Psoas muscle (tissue), 7 donors: ENCODE measurements at regions not wholly inside any gene's neighbourhood (a gene's known extent, or its start where the extent isn't known, plus 50 kb on each side); places are given as distances from the start of the nearest gene placed in this dataset.
"Not testable (repeated sequence)": the region's sequence is repeated elsewhere in the genome, so short reads cannot be mapped to it uniquely, and the experiment has no call there.

Source experiments
- ATAC-seq, 4 donors: fragments of 200-7000 bp; cut with Tn5 transposase; one replicate each; pipeline ENCODE4 v1.9.1; 2020; ENCODE audit warnings: moderate library complexity in 3 of 4, mild to moderate bottlenecking in 2 of 4
- DNase-seq, 2 donors: peaks; one replicate each; pipeline ENCODE4 v3.0.0-alpha.2; 2020
- H3K27ac ChIP-seq: fragments of 200-600 bp; one replicate; pipeline ENCODE4 v1.8.0; 2022
- H3K27me3 ChIP-seq, 3 donors: fragments of 200-600 bp in 1 of 3; one replicate each; pipeline versions ENCODE4 v1.6.1 to v1.8.0; 2013 to 2022; ENCODE audit warnings: low read length in 2 of 3, mild to moderate bottlenecking in 2 of 3, moderate library complexity in 1 of 3; ENCODE audit not compliant: insufficient read depth in 3 of 3
- H3K36me3 ChIP-seq, 2 donors: fragments of 200-600 bp in 1 of 2; one replicate each; pipeline versions ENCODE4 v1.6.1 to v1.8.0; 2013 to 2022; ENCODE audit warnings: low read depth in 1 of 2, mild to moderate bottlenecking in 1 of 2, moderate library complexity in 1 of 2; ENCODE audit not compliant: insufficient read depth in 1 of 2
- H3K4me1 ChIP-seq: fragments of 200-600 bp; one replicate; pipeline ENCODE4 v1.8.0; 2022
- H3K4me3 ChIP-seq: fragments of 200-600 bp; one replicate; pipeline ENCODE4 v1.8.0; 2022; ENCODE audit warnings: mild to moderate bottlenecking
- H3K9me3 ChIP-seq: fragments of 200-600 bp; one replicate; pipeline ENCODE4 v1.8.0; 2022
- WGBS, 3 donors: extraction: QIAGEN DNeasy Blood & Tissue Kit; methylation state at CpG; one replicate each; pipeline versions ENCODE4 v1.1.6 to v1.1.7; 2013; 5-methylcytosine and 5-hydroxymethylcytosine counted together
- intact Hi-C, 2 donors: fragments of 100-400 bp; cut with DNase I; formaldehyde crosslinking; loops; one replicate each; pipeline versions ENCODE4 v1.11.0 to v1.14.2; 2022
- TF ChIP-seq, protein P1 (sequence below): fragments of 200-600 bp; IDR thresholded peaks from one replicate; pipeline ENCODE4 v1.8.0; 2022; ENCODE audit warnings: antibody characterized with exemption
- donor health status: healthy with polysubstance abuse.
- donor health status: DM: no; HTN: no; CAD: no; lungs with moderate emphysema.
- donor health status: Bipolar disorder and iron deficiency.
- donor health status: healthy.
- donor health status: DM: yes; HTN: yes; CAD: no.
- donor health status: DM: no; HTN: no; CAD: no.
- donor health status: DM: yes; HTN: yes; CAD: no.

DNA sequence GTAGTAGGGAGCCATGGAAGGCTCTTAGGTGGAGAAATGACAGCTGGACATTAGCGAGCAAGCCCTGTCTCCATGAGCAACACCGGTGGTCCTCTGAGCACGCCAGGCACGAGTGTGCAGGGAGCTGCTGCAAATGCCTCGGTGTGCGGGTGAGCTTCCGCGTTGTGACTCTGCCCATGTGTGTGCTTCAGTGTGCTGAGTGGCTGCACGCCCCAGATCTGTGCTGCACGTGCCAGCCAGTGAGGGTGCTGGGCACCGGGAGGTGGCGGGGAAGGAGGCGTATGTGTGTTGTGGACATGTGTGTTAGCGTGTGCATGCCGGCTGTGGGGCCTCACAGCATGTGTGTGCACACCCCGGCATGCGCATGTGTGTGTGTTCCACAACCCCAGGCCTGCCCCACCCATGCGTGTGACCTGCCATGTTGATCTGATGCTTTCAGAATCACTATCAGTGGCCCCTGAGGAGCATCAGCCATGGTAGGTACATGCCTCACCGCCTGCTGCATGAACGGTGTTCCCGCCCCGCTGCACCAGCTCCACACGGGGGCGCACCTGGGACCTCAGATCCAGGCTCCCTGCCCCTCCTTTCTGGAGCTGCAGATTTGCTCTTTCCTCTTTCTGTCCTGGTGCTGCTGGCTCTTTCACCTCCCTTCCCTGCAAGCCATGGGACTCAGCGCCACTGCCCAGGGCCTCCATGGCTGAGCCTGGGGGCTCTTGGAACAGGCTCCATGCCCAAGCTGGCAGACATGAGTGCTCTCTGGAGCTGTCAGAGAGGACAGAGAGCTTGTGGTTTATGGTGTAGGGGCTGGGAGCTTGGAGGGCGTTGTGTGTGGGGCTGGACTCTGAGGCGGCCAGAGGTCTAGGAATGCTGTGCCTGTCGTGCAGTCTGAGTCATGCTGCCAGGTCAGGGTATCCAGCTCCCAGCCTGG is 169.4 kb downstream of the TBC1D2B start:
- DNase-seq (no peak), ATAC-seq (peak in 3 of 4 donors; percentile 21 to 51 (median 21))
- H3K36me3 ChIP-seq = no peaks in the 10 kb centered on the region
- no peak overlapping the region for H3K27ac ChIP-seq
- no peaks in the 10 kb centered on the region for H3K4me1 ChIP-seq
- H3K4me3 ChIP-seq = no peak overlapping the region
- 65 to 76% (median 70%) methylated on average over 28 of the region's 28 CpGs for WGBS, 3 donors
- H3K9me3 ChIP-seq = no peaks in the 10 kb centered on the region
- no peaks in the 10 kb centered on the region for H3K27me3 ChIP-seq
- intact Hi-C loops = no loop called here
- TF ChIP-seq, protein P1, sequence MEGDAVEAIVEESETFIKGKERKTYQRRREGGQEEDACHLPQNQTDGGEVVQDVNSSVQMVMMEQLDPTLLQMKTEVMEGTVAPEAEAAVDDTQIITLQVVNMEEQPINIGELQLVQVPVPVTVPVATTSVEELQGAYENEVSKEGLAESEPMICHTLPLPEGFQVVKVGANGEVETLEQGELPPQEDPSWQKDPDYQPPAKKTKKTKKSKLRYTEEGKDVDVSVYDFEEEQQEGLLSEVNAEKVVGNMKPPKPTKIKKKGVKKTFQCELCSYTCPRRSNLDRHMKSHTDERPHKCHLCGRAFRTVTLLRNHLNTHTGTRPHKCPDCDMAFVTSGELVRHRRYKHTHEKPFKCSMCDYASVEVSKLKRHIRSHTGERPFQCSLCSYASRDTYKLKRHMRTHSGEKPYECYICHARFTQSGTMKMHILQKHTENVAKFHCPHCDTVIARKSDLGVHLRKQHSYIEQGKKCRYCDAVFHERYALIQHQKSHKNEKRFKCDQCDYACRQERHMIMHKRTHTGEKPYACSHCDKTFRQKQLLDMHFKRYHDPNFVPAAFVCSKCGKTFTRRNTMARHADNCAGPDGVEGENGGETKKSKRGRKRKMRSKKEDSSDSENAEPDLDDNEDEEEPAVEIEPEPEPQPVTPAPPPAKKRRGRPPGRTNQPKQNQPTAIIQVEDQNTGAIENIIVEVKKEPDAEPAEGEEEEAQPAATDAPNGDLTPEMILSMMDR = no peak

- H3K4me1 ChIP-seq, DNase-seq, H3K9me3 ChIP-seq, intact Hi-C loops, H3K27ac ChIP-seq, ATAC-seq, H3K36me3 ChIP-seq, H3K27me3 ChIP-seq, H3K4me3 ChIP-seq: not testable (repeated sequence)
- WGBS, 3 donors = 66 to 74% (median 73%) methylated on average over 16 to 17 of the region's 17 CpGs
Observed at GRCh38 chr15:77906062-77906990, 171.2 kb downstream of the TBC1D2B start.

DNA sequence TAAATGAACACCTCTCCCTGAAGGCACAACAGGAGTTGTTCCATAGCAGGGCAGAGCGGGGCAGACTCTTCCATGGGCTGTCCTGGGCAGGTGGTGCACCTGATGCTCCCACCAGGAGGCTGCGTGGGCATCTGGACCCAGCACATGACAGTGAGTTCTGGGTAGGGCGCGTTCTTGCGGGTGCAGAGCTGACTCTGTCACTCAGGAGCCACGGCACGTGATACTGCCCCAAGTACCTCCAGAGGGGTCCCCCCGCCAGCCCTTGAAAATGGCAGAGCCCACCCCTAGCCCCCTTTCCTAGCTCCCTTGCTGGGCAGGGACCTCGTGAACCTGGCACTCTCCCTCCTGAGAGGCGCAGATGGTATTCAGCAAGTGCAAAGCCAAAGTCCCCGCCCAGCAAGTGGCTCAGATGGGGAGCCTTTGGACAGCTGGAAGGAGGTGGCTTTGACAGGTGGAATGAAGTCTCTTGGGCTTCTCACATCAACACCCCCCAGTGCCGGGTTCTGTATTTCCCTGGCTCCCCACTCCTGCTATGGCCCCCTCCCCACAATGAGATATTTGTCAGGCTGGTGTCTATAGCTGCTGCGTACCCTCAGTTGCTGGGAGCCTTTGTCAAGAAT is 172.1 kb downstream of the TBC1D2B start:
- TF ChIP-seq, protein P1 = no peak
- no peak for ATAC-seq
- no peaks in the 10 kb centered on the region for H3K9me3 ChIP-seq
- no peaks in the 10 kb centered on the region for H3K27me3 ChIP-seq
- 69 to 73% (median 72%) methylated on average over 13 of the region's 13 CpGs for WGBS, 3 donors
- no peaks in the 10 kb centered on the region for H3K4me1 ChIP-seq
- H3K27ac ChIP-seq = no peak overlapping the region
- H3K4me3 ChIP-seq = no peak overlapping the region
- intact Hi-C loops = no loop called here
- no peaks in the 10 kb centered on the region for H3K36me3 ChIP-seq
- no peak for DNase-seq

GRCh38 chr15:77904901-77905300 is 172.6 kb downstream of the TBC1D2B start:
- WGBS, 3 donors = 60 to 74% (median 66%) methylated on average over 3 to 5 of the region's 5 CpGs
- ATAC-seq = no peak
- Histone ChIP-seq H3K27ac (no peak overlapping the region), H3K4me3 (no peak overlapping the region), H3K9me3 (no peaks in the 10 kb centered on the region), H3K36me3 (no peaks in the 10 kb centered on the region), H3K4me1 (no peaks in the 10 kb centered on the region), H3K27me3 (no peaks in the 10 kb centered on the region)
- intact Hi-C loops = no loop called here
- DNase-seq = no peak
- TF ChIP-seq, protein P1 = no peak
